CD4-positive, alpha-beta T cell treated with Interferon alpha-2 for 1 hour (primary cell): ENCODE measurements at regions not wholly inside any gene's neighbourhood (a gene's known extent, or its start where the extent isn't known, plus 50 kb on each side); places are given as distances from the start of the nearest gene placed in this dataset.
"Not testable (repeated sequence)": the region's sequence is repeated elsewhere in the genome, so short reads cannot be mapped to it uniquely, and the experiment has no call there.

Experiments used
- DNase-seq, 2 donors: peaks; one replicate each; pipeline ENCODE4 v3.0.0-alpha.2; 2020 to 2022

GRCh38 chrX:56130436-56130835, 101.7 kb upstream of the KLF8 start:
- DNase-seq, result no peak

GRCh38 chrX:56164135-56164534, 68.0 kb upstream of the KLF8 start:
- not testable (repeated sequence) for DNase-seq
